IMR-90 (cell line): ENCODE measurements at regions not wholly inside any gene's neighbourhood (a gene's known extent, or its start where the extent isn't known, plus 50 kb on each side); places are given as distances from the start of the nearest gene placed in this dataset.

ENCODE experiments used
- ATAC-seq: fragments of 200-7000 bp; cut with Tn5 transposase; 2 replicates; pipeline ENCODE4 v1.9.1; 2020; ENCODE audit warnings: low read depth, mild to moderate bottlenecking, moderate library complexity
- BruUV-seq: library from RNA; stranded (reverse); fragments of 400-500 nt; replicated peaks from 2 replicates; lab custom pipeline; 2021; lab: Mats Ljungman, UMichigan
- CTCF ChIA-PET: fragments of 300-600 bp; formaldehyde crosslinking; extraction: SDS; loops from one replicate; lab custom pipeline; 2021; ENCODE audit warnings: antibody characterized with exemption; lab: Yijun Ruan, JAX
- POLR2A ChIA-PET: fragments of 300-600 bp; sonication (Branson Sonifier 250); formaldehyde crosslinking; loops from one replicate; lab custom pipeline; 2022; ENCODE audit warnings: antibody characterized with exemption; ENCODE audit not compliant: unreplicated experiment; lab: Charles Lee
- DNase-seq: peaks from one replicate; pipeline ENCODE4 v3.0.0; 2013
- H2AFZ ChIP-seq: replicated peaks from 2 replicates; pipeline ENCODE3; 2013; ENCODE audit warnings: low read length, mild to moderate bottlenecking; ENCODE audit not compliant: poor library complexity
- H2AK5ac ChIP-seq: 2 replicates; pipeline ENCODE4 v1.6.1; 2013; ENCODE audit warnings: low read depth, low read length, inconsistent platforms
- H2AK9ac ChIP-seq: replicated peaks from 2 replicates; pipeline ENCODE3; 2013; ENCODE audit warnings: mild to moderate bottlenecking, low read depth, low read length, moderate library complexity; ENCODE audit not compliant: poor library complexity
- H2BK120ac ChIP-seq: 2 replicates; pipeline ENCODE4 v1.6.1; 2013; ENCODE audit warnings: low read depth, low read length, inconsistent platforms
- H2BK15ac ChIP-seq: 3 replicates; pipeline ENCODE4 v1.6.1; 2013; ENCODE audit warnings: low read depth, low read length, inconsistent platforms
- H2BK20ac ChIP-seq: 2 replicates; pipeline ENCODE4 v1.6.1; 2013; ENCODE audit warnings: low read depth, mild to moderate bottlenecking, inconsistent platforms, low read length, moderate library complexity
- H2BK5ac ChIP-seq: 2 replicates; pipeline ENCODE4 v1.6.1; 2013; ENCODE audit warnings: mild to moderate bottlenecking, low read depth, low read length, inconsistent platforms; ENCODE audit not compliant: poor library complexity, severe bottlenecking
- H3K14ac ChIP-seq: replicated peaks from 2 replicates; pipeline ENCODE4 v1.6.1; 2013; ENCODE audit warnings: low read depth, low read length, inconsistent platforms
- H3K18ac ChIP-seq: 2 replicates; pipeline ENCODE4 v1.6.1; 2013; ENCODE audit warnings: low read depth, low read length, control low read depth
- H3K23ac ChIP-seq: 2 replicates; pipeline ENCODE4 v1.6.1; 2013; ENCODE audit warnings: low read depth, low read length, inconsistent platforms
- H3K27ac ChIP-seq: 2 replicates; pipeline ENCODE4 v1.5.1; 2013; ENCODE audit warnings: mild to moderate bottlenecking, control low read depth, low read length; ENCODE audit not compliant: insufficient read depth
- H3K27me3 ChIP-seq: 2 replicates; pipeline ENCODE4 v1.6.1; 2013; ENCODE audit warnings: low read length; ENCODE audit not compliant: control insufficient read depth, insufficient read depth
- H3K36me3 ChIP-seq: 2 replicates; pipeline ENCODE4 v1.6.1; 2013; ENCODE audit warnings: low read length, mixed read lengths; ENCODE audit not compliant: control insufficient read depth, insufficient read depth
- H3K4ac ChIP-seq: 2 replicates; pipeline ENCODE4 v1.6.1; 2013; ENCODE audit warnings: low read depth, low read length, inconsistent platforms
- H3K4me1 ChIP-seq: 2 replicates; pipeline ENCODE4 v1.6.1; 2013; ENCODE audit warnings: low read length, mixed read lengths; ENCODE audit not compliant: control insufficient read depth, insufficient read depth
- H3K4me2 ChIP-seq: 2 replicates; pipeline ENCODE4 v1.6.1; 2013; ENCODE audit warnings: low read depth, mild to moderate bottlenecking, control low read depth, low read length, moderate library complexity
- H3K4me3 ChIP-seq: 2 replicates; pipeline ENCODE4 v1.5.1; 2013; ENCODE audit warnings: low read depth, mild to moderate bottlenecking, control low read depth, low read length, moderate library complexity; ENCODE audit not compliant: insufficient read depth
- H3K56ac ChIP-seq: 2 replicates; pipeline ENCODE4 v1.6.1; 2013; ENCODE audit warnings: low read length, inconsistent platforms; ENCODE audit not compliant: insufficient read depth; ENCODE audit errors: extremely low read depth
- H3K79me1 ChIP-seq, 2 experiments: 2 replicates each; pipeline ENCODE4 v1.6.1; 2013; ENCODE audit warnings: low read length in 2 of 2, inconsistent platforms in 1 of 2, low read depth in 1 of 2
- H3K9ac ChIP-seq: 2 replicates; pipeline ENCODE4 v1.6.1; 2013; ENCODE audit warnings: low read depth, low read length, control low read depth
- H3K9me1 ChIP-seq: 2 replicates; pipeline ENCODE4 v1.6.1; 2013; ENCODE audit warnings: low read length, inconsistent platforms; ENCODE audit not compliant: insufficient read depth
- H3K9me3 ChIP-seq: 2 replicates; pipeline ENCODE4 v1.6.1; 2013; ENCODE audit warnings: low read length; ENCODE audit not compliant: control insufficient read depth, insufficient read depth
- H4K20me1 ChIP-seq: 2 replicates; pipeline ENCODE4 v1.6.1; 2013; ENCODE audit warnings: low read length, inconsistent platforms; ENCODE audit not compliant: insufficient read depth
- H4K5ac ChIP-seq: 2 replicates; pipeline ENCODE4 v1.6.1; 2013; ENCODE audit warnings: mild to moderate bottlenecking, low read depth, low read length, control low read depth
- H4K8ac ChIP-seq, 2 experiments: 2 replicates each; pipeline ENCODE4 v1.6.1; 2013; ENCODE audit warnings: low read depth in 2 of 2, low read length in 2 of 2, control low read depth in 1 of 2, inconsistent platforms in 1 of 2
- H4K91ac ChIP-seq: 2 replicates; pipeline ENCODE4 v1.6.1; 2013; ENCODE audit warnings: low read depth, low read length, inconsistent platforms; ENCODE audit not compliant: insufficient read depth
- POLR2A ChIP-seq: IDR thresholded peaks from 2 replicates; pipeline ENCODE4 v1.6.1; 2012; ENCODE audit warnings: mild to moderate bottlenecking, low read depth, low read length
- RCOR1 ChIP-seq: IDR thresholded peaks from 2 replicates; pipeline ENCODE4 v1.6.1; 2012; ENCODE audit warnings: mild to moderate bottlenecking, low read length, improper control_type of control experiment; ENCODE audit not compliant: insufficient replicate concordance
- RFX5 ChIP-seq: IDR thresholded peaks from 2 replicates; pipeline ENCODE4 v1.8.0; 2012; ENCODE audit warnings: low read depth, mild to moderate bottlenecking, low read length, moderate library complexity
- dilution Hi-C: fragments of 300-500 bp; cut with HindIII; formaldehyde crosslinking; loops from one replicate; pipeline ENCODE4 v1.14.3; 2018; ENCODE audit warnings: low sequenced_read_pairs; ENCODE audit not compliant: unreplicated experiment
- in situ Hi-C: fragments of 300-500 bp; cut with MboI; formaldehyde crosslinking; loops from 3 replicates; pipeline ENCODE4 v1.14.3; 2019; ENCODE audit warnings: low sequenced_read_pairs, inconsistent platforms, mixed read lengths
- intact Hi-C: fragments of 100-400 bp; cut with micrococcal nuclease; formaldehyde crosslinking; loops from 2 replicates; pipeline ENCODE4 v1.10.0; 2022

DNA sequence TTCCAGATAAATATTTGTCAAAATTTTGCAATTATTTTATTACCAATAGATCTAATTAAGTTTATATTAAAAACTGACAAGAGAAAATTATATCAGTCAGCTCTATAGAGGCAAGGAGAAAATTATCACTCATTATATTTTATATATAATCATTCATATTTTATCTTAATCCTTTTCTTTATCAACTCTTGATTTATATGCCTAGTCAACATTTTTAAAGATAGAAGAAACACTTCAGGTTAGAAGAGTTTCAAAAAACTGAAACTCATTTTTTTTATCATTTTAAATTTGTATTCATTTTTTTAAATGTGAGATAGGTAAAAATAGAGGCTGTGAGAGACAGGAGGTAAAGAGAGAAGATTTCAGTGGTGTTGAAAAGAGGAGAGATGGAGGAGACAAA lies 217.3 kb upstream of the P2RY1 start:
- H3K14ac ChIP-seq = no peak overlapping the region
- H2BK120ac ChIP-seq = no peak overlapping the region
- ATAC-seq = no peak
- in situ Hi-C loops = no loop called here
- no peaks in the 10 kb centered on the region for H3K36me3 ChIP-seq
- intact Hi-C loops = no loop called here
- no peak overlapping the region for H4K91ac ChIP-seq
- no peak overlapping the region for H4K5ac ChIP-seq
- peaks cover 1% of the 10 kb centered on the region; the same call in 1 of the 2 replicates for H3K27me3 ChIP-seq
- no peak overlapping the region for H3K27ac ChIP-seq
- no peaks in the 10 kb centered on the region for H4K20me1 ChIP-seq
- CTCF ChIA-PET = no interaction called here
- no peak overlapping the region for H2AFZ ChIP-seq
- H2BK5ac ChIP-seq = no peak overlapping the region
- H3K79me1 ChIP-seq = no peaks in the 10 kb centered on the region
- DNase-seq = no peak
- H3K23ac ChIP-seq = no peak overlapping the region
- BruUV-seq = no TSS peak
- H3K4ac ChIP-seq = no peak overlapping the region
- no peak overlapping the region for H2AK5ac ChIP-seq
- H3K56ac ChIP-seq = no peak overlapping the region
- H4K8ac ChIP-seq = no peak overlapping the region
- POLR2A ChIA-PET = no interaction called here
- H3K4me1 ChIP-seq = no peaks in the 10 kb centered on the region
- H3K9me3 ChIP-seq = no peaks in the 10 kb centered on the region
- no peak overlapping the region for H2AK9ac ChIP-seq
- H3K18ac ChIP-seq = no peak overlapping the region
- no peak for TF ChIP-seq POLR2A
- no peak for TF ChIP-seq RFX5
- TF ChIP-seq RCOR1 = no peak
- no peak overlapping the region for H2BK15ac ChIP-seq
- dilution Hi-C loops = no loop called here
- no peak overlapping the region for H3K4me2 ChIP-seq
- no peak overlapping the region for H3K9ac ChIP-seq
- no peaks in the 10 kb centered on the region for H3K9me1 ChIP-seq
- no peak overlapping the region for H2BK20ac ChIP-seq
- H3K4me3 ChIP-seq = no peak overlapping the region
